Activated T-cell treated with anti-CD3 and anti-CD28 coated beads, Interleukin-2, amount 50 U/mL, for 24 hours (primary cell): ENCODE measurements at regions not wholly inside any gene's neighbourhood (a gene's known extent, or its start where the extent isn't known, plus 50 kb on each side); places are given as distances from the start of the nearest gene placed in this dataset.
A peak's percentile ranks its signal among the peaks of the same experiment; 100 is the strongest.

Experiments
- DNase-seq: peaks from one replicate; pipeline ENCODE4 v3.0.0-alpha.2; 2020
- H3K27ac Mint-ChIP-seq: 2 replicates; pipeline ENCODE4 v1.8.0; 2020; ENCODE audit warnings: mild to moderate bottlenecking, mixed read lengths
- H3K27me3 Mint-ChIP-seq: 2 replicates; pipeline ENCODE4 v1.8.0; 2020; ENCODE audit warnings: mixed read lengths
- H3K36me3 Mint-ChIP-seq: 2 replicates; pipeline ENCODE4 v1.8.0; 2020; ENCODE audit warnings: low read depth, mixed read lengths
- H3K4me1 Mint-ChIP-seq: 2 replicates; pipeline ENCODE4 v1.8.0; 2020; ENCODE audit warnings: low read depth, mixed read lengths
- H3K4me3 Mint-ChIP-seq: 2 replicates; pipeline ENCODE4 v1.8.0; 2020; ENCODE audit warnings: mild to moderate bottlenecking, moderate library complexity, mixed read lengths
- H3K9me3 Mint-ChIP-seq: 2 replicates; pipeline ENCODE4 v1.8.0; 2020; ENCODE audit warnings: mixed read lengths

DNA sequence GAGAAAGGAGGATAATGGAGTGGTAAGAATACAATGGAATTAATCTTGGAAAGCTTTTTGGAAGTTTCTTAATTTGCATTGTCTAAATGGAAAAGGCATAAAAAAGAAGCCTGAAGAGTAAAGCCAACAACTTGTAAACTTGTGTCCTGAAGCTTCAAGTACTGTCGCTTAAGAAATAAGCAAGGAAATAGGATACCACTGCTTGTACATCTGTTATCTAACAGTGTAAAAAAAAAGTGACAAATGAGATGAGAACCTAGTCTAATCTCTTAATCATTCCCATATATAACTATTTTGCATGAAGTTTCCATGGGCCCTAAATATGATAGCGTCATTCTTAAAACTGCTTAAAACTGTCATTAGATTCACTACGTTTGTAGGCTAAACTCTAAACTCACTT, 134.0 kb upstream of the DYRK2 start:
- Mint-ChIP-seq H3K9me3 (no peaks in the 10 kb centered on the region), H3K27me3 (no peaks in the 10 kb centered on the region), H3K4me1 (peaks cover 52% of the 10 kb centered on the region), H3K36me3 (no peaks in the 10 kb centered on the region), H3K4me3 (no peak overlapping the region), H3K27ac (no peak overlapping the region)
- DNase-seq: no peak

DNA sequence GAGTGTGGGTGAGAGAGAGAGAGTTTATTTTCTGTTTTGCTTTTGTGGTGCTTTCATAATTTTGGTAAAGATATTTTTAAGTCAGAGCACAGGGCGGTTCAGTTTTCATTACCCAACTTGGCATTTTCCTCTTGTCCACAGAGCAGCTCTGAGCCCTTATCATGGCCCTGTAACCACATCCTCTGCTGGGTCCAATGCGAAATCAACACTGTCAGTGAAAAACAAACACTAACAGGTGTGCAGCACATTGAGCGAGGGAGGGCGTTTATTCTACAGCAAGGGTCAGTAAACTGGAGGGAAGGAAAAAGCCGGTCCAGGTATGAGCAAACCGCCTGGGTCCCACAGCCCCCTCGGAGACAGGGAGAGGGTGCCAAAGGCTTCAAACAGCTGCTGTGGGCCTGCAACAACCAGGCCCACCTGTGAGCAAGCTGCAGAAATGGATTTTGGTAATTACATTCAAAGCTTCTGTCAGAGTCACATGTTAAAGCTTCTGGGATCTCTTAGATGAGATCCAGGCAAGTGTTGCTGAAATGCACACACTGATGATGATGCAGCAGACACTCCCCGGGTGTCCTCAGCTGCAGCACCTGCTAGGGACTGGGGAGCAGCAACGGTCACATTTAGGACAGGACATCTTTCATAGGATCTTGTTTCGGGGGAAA, 132.7 kb upstream of the DYRK2 start:
- Mint-ChIP-seq H3K9me3 (no peaks in the 10 kb centered on the region), H3K27ac (peak overlapping the region; percentile 31), H3K4me1 (peaks cover 51% of the 10 kb centered on the region), H3K27me3 (no peaks in the 10 kb centered on the region), H3K36me3 (no peaks in the 10 kb centered on the region), H3K4me3 (peak overlapping the region; percentile 30)
- peak; percentile 41 for DNase-seq

DNA sequence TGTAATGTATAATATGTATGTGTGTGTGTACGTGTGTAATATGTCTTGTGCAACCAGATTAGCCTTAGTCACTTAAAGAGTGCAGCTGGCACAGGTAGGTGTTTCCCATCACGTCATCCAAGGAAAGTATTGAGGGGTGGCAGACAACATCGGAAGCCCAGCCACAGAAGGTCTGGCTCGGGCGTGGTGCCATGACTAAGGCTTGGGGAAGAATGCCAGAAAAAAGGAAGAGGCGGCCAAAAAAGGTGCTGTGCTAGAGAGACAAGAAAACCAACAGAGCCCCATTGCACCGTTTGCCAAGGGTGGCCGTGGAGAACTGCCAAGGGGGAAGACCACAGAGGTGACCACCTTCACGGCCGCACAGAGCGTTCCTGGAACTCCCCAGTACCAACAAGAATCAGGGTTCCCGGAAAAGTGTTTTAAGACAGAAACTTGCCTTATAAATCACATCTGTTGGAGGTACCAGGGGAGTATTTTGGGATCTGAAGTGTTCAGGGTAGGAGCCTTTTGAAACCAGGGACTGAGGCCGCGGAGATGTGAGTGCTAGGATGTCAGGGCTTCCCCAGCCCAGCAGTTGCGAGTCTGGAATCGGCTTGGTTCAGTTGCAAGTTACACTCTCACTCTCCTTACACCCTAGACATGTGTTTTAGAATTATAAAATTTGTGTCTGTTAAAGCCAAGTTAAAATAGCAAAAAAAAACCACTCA, 131.2 kb upstream of the DYRK2 start:
- Mint-ChIP-seq H3K4me3 (no peak overlapping the region), H3K36me3 (no peaks in the 10 kb centered on the region), H3K27ac (no peak overlapping the region), H3K9me3 (no peaks in the 10 kb centered on the region), H3K4me1 (peaks cover 41% of the 10 kb centered on the region), H3K27me3 (no peaks in the 10 kb centered on the region)
- no peak for DNase-seq

DNA sequence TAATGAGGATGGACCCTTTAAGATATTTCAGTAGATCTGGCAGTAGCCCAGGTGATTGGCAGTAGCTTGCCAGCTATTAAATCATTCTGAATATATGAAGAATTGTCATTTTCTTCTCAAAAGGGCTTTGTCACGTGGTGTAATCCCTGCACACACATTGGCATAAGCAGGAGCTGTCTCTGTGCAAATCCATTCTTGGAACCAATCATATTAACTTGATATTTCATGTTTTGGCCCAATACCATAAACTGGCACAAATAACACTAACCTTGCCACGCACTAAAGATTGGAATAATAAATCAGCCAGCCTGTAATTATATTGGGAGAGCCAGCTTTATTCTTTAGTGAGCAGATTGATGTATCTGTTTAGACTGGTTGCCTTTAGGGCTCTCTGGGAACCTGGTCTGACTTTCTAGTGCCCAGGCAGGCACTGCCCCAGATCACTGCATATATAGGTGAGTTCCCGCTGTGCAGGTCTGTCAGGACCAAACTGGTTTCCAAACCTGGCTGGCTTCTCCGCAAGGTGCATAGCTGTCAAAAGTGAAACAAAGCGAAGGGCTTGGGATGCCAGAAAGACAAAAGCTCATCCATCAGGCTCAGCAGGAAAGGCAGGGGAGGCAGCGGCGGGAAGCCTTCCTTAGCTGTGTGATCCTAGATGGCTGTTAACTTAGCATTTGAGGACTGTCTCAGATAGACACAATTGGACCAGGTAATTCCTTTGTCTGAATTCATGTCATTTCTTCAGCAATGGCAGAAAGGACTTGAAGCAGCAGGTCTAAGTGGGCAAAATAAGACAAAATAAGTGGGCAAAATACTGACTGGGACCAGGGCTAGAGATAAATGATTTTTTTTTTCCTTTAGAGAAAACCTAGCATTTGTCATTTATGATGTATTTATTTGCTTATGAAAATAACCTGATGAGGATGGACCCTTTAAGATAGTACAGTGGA, 128.8 kb upstream of the DYRK2 start:
- Mint-ChIP-seq H3K27me3 (no peaks in the 10 kb centered on the region), H3K9me3 (no peaks in the 10 kb centered on the region), H3K4me1 (peaks cover 27% of the 10 kb centered on the region), H3K36me3 (no peaks in the 10 kb centered on the region), H3K4me3 (no peak overlapping the region), H3K27ac (no peak overlapping the region)
- DNase-seq: no peak

DNA sequence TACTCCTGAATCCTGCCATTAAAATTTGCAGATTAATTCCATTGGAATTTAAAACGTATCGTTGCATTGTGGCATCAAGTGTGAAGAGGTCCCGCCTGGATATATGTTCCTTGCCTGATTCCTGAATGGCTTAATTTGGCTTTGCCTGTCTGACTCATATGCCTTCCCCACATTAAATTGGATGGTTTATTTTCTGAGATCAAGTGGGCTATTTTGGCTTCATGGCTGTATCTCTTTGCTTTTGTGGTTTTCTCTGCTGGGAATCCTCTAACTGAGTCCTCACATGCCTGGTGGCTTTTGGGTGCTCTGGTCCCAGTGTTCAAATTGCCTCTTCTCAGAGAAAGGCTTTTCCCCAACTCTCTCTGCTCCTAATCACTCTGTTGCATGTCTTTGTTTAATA, 127.9 kb upstream of the DYRK2 start:
- Mint-ChIP-seq H3K36me3 (no peaks in the 10 kb centered on the region), H3K4me3 (no peak overlapping the region), H3K27me3 (no peaks in the 10 kb centered on the region), H3K27ac (no peak overlapping the region), H3K4me1 (peaks cover 18% of the 10 kb centered on the region), H3K9me3 (no peaks in the 10 kb centered on the region)
- no peak for DNase-seq

DNA sequence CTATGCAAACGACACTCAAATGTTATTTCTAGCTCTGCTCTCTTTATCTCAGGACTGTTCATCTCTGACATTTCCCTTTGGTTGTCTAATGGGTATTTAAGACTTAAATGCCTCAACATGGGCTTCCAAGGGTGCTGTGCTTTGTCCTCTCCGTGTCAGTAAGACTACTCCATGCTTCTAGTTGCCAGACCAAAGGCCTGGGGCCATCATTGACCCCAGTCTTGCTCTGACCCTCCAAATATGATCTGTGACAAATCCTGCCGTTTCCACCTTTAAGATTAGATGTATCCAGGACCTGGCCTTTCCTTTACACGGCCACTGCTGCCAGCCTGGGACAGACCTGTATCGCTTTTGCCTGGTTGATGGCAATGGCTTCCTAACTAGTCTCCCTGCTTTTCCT, 126.3 kb upstream of the DYRK2 start:
- Mint-ChIP-seq H3K9me3 (no peaks in the 10 kb centered on the region), H3K36me3 (no peaks in the 10 kb centered on the region), H3K4me3 (no peak overlapping the region), H3K4me1 (peaks cover 10% of the 10 kb centered on the region), H3K27me3 (no peaks in the 10 kb centered on the region), H3K27ac (no peak overlapping the region)
- DNase-seq: no peak

DNA sequence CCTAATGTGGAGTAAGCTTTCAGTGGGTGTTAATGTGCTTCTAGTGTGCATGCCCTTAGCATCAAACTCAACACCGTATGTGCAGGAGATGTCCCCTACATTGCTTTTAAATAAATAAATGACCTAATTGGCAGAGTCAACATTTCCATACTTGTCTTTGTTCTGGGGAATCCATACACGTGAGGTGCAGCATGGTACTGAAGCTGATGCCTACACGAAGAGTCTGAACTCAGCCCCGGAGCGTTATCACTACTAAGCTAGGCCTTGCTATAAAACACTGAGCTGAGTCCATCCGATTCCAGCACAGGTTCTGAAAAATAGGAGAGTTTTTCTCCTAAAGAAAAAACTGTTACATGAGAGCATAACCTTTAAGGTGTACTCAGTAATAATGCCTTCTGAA, 125.0 kb upstream of the DYRK2 start:
- Mint-ChIP-seq H3K27ac (no peak overlapping the region), H3K4me3 (no peak overlapping the region), H3K27me3 (no peaks in the 10 kb centered on the region), H3K36me3 (no peaks in the 10 kb centered on the region), H3K9me3 (no peaks in the 10 kb centered on the region), H3K4me1 (peaks cover 9% of the 10 kb centered on the region)
- no peak for DNase-seq

DNA sequence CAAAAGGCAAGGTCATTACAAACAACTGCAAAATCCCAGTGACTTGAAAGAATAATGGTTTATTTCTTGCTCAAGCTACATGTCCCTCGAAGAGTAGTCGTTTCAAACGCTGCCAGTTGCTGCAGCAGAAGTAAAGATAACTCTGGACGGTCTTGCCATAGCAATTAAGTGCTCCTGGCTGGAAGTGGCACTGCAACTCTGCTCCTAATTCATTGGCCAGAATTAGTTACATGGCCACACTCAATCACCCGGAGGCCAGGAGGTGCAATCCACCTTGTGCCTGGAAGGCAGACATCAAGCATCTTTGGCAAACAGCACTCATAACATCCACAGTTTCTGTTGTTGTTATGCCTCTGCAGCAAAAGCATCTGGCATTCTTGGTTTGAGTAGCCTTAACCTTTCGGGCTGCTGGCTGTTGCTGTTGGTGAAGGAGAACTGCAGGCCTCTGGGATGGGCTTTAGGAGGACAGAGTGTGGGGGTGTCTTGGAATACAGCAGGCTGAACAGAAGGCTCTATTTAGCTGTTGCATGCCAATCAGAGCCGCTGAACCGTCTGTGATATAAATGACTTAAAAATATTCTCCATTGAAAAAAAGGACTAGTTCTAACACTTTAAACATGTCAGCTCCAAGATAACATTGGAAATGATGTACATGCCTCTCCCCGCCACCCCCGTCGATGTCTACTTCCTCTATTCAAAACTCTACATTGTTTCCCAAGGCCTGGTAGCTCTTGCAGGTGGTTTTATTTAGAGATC, 123.5 kb upstream of the DYRK2 start:
- Mint-ChIP-seq H3K4me3 (no peak overlapping the region), H3K4me1 (peaks cover 11% of the 10 kb centered on the region), H3K36me3 (no peaks in the 10 kb centered on the region), H3K27ac (no peak overlapping the region), H3K27me3 (no peaks in the 10 kb centered on the region), H3K9me3 (no peaks in the 10 kb centered on the region)
- no peak for DNase-seq

DNA sequence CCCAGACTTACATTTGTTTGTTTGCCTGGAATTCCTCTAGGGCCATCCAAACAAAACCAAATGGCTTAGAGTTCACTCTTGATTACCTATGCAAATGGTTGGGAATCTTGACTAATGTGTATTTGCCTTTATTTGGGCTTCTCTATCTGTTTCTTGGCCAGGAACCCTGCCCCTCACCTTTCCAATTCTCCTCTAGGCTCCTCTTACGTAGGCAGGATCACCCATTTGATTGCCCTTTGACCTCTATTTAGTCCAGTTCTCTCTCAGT, 123.0 kb upstream of the DYRK2 start:
- DNase-seq: no peak
- Mint-ChIP-seq H3K9me3 (no peaks in the 10 kb centered on the region), H3K27me3 (no peaks in the 10 kb centered on the region), H3K27ac (no peak overlapping the region), H3K4me1 (peaks cover 11% of the 10 kb centered on the region), H3K4me3 (no peak overlapping the region), H3K36me3 (no peaks in the 10 kb centered on the region)

DNA sequence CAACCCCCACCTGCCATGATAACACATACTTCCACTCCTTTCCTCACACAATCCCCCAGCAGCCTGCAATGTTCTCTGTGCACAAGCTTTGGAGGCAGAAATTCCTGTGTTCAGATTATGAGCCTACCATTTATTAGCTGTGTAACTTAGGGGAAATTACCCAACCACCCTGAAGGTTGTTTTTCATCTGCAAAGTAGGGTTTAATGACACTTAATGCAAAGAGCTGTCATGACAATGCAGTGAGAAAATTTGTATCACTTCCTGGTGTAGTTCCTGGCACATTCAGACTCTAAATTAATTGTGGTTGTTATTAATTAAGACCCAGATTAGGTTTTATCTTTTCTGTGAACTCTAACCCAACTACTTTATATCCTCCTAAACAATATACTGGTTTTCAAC, 122.4 kb upstream of the DYRK2 start:
- Mint-ChIP-seq H3K9me3 (no peaks in the 10 kb centered on the region), H3K4me1 (peaks cover 11% of the 10 kb centered on the region), H3K27ac (no peak overlapping the region), H3K27me3 (no peaks in the 10 kb centered on the region), H3K36me3 (no peaks in the 10 kb centered on the region), H3K4me3 (no peak overlapping the region)
- no peak for DNase-seq

DNA sequence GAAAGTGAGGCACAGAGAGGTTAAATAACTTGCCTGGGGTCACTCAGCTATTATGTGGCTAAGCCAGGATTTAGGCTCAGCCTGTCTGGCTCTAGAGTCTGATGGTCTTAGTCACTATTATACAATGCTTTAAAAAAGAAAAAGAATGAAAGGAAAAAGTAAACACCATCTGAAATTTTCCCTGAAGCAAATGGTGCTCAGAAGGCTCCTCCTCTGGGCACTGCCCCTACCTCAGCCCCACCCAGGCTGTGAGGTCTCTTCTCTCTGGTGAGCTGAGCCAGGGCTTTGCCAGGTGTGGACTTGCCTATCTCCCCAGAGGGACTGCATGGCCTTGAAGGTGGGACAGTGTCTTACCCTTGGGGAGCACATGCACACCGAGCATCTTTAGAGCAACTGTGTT, 117.5 kb upstream of the DYRK2 start:
- Mint-ChIP-seq H3K36me3 (no peaks in the 10 kb centered on the region), H3K4me3 (no peak overlapping the region), H3K27ac (no peak overlapping the region), H3K4me1 (peaks cover 13% of the 10 kb centered on the region), H3K9me3 (no peaks in the 10 kb centered on the region), H3K27me3 (no peaks in the 10 kb centered on the region)
- DNase-seq: no peak

DNA sequence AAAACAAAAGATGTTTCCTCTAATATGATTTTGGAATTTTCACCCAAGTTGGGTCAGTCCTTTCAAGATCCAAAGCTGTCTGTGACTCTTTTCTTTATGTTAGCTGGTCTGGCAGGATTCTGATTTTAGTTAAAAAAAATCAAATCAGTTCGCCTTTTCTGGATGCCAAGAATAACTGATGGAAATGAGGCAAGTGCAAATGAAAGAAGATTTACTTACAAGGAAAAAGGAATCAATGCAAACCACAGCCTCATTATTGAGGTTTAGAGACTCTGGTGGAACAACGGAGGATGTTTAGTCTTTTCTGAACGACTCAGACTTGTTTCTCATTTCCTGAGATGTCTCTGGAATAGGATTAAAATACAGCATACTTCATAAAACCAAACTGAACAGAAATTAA, 117.0 kb upstream of the DYRK2 start:
- Mint-ChIP-seq H3K4me3 (no peak overlapping the region), H3K27ac (no peak overlapping the region), H3K36me3 (no peaks in the 10 kb centered on the region), H3K9me3 (no peaks in the 10 kb centered on the region), H3K27me3 (no peaks in the 10 kb centered on the region), H3K4me1 (peaks cover 9% of the 10 kb centered on the region)
- DNase-seq: no peak

DNA sequence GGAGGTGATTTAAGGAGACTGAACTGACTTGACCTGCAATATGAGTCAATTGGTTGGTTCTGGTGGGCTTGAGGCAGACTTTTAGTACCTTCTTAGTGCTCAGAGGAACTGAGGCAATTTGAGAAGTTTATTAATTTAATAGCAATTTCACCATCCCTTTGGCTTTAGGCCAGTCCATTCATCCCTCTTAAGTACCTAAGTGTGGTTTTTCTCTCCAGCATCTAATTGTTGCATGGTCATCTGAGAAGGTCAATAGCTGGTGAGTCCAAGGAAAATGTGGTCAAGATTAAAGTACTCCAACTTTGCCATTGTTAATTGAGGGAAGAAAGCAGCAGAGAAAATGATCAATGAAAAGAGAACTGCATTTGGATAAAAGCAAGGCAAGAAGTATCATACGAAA, 115.4 kb upstream of the DYRK2 start:
- no peak for DNase-seq
- no peaks in the 10 kb centered on the region for H3K36me3 Mint-ChIP-seq
- H3K27ac Mint-ChIP-seq: no peak overlapping the region
- H3K4me3 Mint-ChIP-seq: no peak overlapping the region
- H3K9me3 Mint-ChIP-seq: no peaks in the 10 kb centered on the region
- H3K4me1 Mint-ChIP-seq: peaks cover 9% of the 10 kb centered on the region
- no peaks in the 10 kb centered on the region for H3K27me3 Mint-ChIP-seq

DNA sequence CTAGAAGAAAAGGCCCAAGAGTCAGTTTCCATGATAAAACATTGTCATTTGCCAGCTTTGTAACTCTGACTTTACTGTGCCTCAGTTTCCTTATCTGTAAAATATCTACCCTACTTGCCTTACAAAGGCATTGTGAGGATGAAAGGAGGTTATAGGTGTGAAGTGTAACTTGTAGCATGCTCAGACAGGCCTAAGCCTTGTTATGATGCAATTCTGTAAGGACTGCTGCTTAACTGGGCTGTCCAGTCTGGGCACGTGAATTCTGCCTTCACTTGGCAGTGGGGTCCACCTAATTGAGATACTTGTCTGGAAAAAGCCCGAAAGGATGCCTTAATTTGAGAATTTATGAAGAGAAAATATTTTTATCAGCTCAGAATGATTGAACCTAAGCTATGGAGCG, 114.5 kb upstream of the DYRK2 start:
- Mint-ChIP-seq H3K9me3 (no peaks in the 10 kb centered on the region), H3K36me3 (no peaks in the 10 kb centered on the region), H3K4me3 (no peak overlapping the region), H3K27ac (no peak overlapping the region), H3K4me1 (peaks cover 9% of the 10 kb centered on the region), H3K27me3 (no peaks in the 10 kb centered on the region)
- DNase-seq: no peak
